PFSK-1 (cell line): ENCODE measurements at regions not wholly inside any gene's neighbourhood (a gene's known extent, or its start where the extent isn't known, plus 50 kb on each side); places are given as distances from the start of the nearest gene placed in this dataset.

Experiments
- FOXP2 ChIP-seq: optimal IDR thresholded peaks from 2 replicates; pipeline ENCODE3; 2011; ENCODE audit warnings: borderline replicate concordance, control low read depth, inconsistent platforms; ENCODE audit not compliant: insufficient read depth; ENCODE audit errors: extremely low read length, extremely low read depth
- POLR2AphosphoS5 ChIP-seq: IDR thresholded peaks from 2 replicates; pipeline ENCODE4 v1.6.1; 2012; ENCODE audit warnings: low read depth, mild to moderate bottlenecking, control low read depth, low read length, moderate library complexity
- REST ChIP-seq, 2 experiments: IDR thresholded peaks; 2 replicates each; pipeline versions ENCODE4 v1.6.1 to v1.8.0; 2011 to 2012; ENCODE audit warnings: low read depth in 2 of 2, low read length in 2 of 2, control low read depth in 1 of 2, inconsistent platforms in 1 of 2, mild to moderate bottlenecking in 1 of 2, moderate library complexity in 1 of 2; ENCODE audit not compliant: insufficient read depth in 1 of 2
- SIN3A ChIP-seq: IDR thresholded peaks from 2 replicates; pipeline ENCODE4 v1.6.1; 2012; ENCODE audit warnings: mild to moderate bottlenecking, low read length, moderate library complexity, borderline replicate concordance; ENCODE audit not compliant: insufficient read depth
- TAF1 ChIP-seq: IDR thresholded peaks from 2 replicates; pipeline ENCODE4 v1.6.1; 2012; ENCODE audit warnings: low read length, control low read depth, borderline replicate concordance; ENCODE audit not compliant: insufficient read depth

DNA sequence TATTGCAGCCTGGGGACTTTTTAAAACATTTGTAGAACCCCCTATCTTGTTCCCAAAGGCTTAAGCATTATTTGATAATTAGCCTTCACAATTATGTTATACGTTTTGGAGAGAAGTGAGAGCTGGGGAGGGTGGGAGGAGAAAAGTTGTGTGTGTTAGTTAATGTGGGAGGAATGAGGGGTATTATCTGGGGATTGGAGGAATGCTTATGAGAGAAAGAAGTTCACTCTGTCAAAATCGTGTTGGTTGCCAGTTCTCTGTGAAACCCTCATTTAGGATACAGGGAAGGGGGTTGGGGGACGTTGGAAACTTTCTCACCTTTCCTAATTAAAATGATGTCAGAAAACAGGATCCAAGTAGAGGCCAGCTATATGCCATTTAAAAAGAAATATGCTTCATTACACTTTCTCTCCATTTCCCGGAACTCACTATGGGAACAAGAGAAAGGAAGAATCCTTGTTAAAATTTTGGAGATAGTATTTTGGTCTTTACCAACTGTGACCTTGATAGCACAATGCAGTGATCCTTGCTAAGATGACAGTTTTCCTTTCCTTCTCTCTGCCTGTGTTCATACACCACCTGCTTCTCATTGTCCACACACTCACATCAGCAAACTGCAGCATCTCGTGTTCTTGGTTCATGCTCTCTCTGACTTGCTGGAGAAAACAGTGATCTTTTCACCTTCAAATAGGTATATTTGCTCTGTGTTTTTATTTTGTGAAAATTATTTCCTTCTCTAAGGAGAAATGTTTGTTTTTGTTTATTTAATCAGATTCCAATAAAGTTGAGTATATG is 336.7 kb upstream of the CLINT1 start:
- TF ChIP-seq FOXP2: no peak
- no peak for TF ChIP-seq SIN3A
- no peak for TF ChIP-seq POLR2AphosphoS5
- no peak for TF ChIP-seq TAF1
- no peak for TF ChIP-seq REST (IDR thresholded peaks at IDR 0.05; ENCODE audit: insufficient read depth in 1 of 2, low read depth in 2 of 2, low read length in 2 of 2)

GRCh38 chr5:158194561-158194976 is 335.6 kb upstream of the CLINT1 start:
- no peak for TF ChIP-seq TAF1
- no peak for TF ChIP-seq FOXP2
- TF ChIP-seq REST (IDR thresholded peaks at IDR 0.05; ENCODE audit: insufficient read depth in 1 of 2, low read depth in 2 of 2, low read length in 2 of 2): no peak
- no peak for TF ChIP-seq POLR2AphosphoS5
- no peak for TF ChIP-seq SIN3A

- TF ChIP-seq FOXP2: no peak
- TF ChIP-seq POLR2AphosphoS5: no peak
- no peak for TF ChIP-seq SIN3A
- TF ChIP-seq REST (IDR thresholded peaks at IDR 0.05; ENCODE audit: insufficient read depth in 1 of 2, low read depth in 2 of 2, low read length in 2 of 2): no peak
- no peak for TF ChIP-seq TAF1
Measured at GRCh38 chr5:158180407-158180806, 321.5 kb upstream of the CLINT1 start.

DNA sequence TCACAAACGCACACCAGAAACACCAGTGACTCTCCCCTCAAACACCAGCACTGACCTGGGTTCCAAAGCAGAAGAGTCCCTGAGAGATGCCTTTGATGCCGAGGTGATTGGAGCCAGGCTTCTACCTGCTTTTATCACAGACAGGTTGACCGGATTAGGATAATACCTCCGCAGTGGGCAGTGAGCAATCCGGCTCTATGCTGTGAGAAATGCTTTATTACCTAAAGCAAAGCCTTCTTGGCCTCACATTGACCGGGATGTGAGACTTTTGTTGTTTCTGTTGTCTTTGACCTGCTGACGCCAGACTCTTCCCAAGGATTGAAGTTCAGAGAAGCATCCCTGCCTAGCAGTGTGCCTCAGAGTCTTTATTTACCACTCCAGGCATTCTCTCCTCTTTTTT is 320.3 kb upstream of the CLINT1 start:
- TF ChIP-seq REST (IDR thresholded peaks at IDR 0.05; ENCODE audit: insufficient read depth in 1 of 2, low read depth in 2 of 2, low read length in 2 of 2) (no peak), SIN3A (no peak), POLR2AphosphoS5 (no peak), FOXP2 (no peak), TAF1 (no peak)
